K562 (cell line): ENCODE measurements at regions not wholly inside any gene's neighbourhood (a gene's known extent, or its start where the extent isn't known, plus 50 kb on each side); places are given as distances from the start of the nearest gene placed in this dataset.

Experiments
- BHLHE40 ChIP-seq: IDR thresholded peaks from 2 replicates; pipeline ENCODE4 v1.6.1; 2011; ENCODE audit warnings: low read length, improper control_type of control experiment
- FOXA3 ChIP-seq, 2 experiments: fragments of 450-650 bp in 1 of 2; sonication (generic) in 1 of 2; formaldehyde crosslinking; IDR thresholded peaks in 1 of 2; conservative IDR thresholded peaks in 1 of 2; 2 replicates each; pipeline versions ENCODE4 v1.4.0 to v1.8.0; 2020 to 2022; ENCODE audit warnings: mild to moderate bottlenecking in 2 of 2, missing genetic modification reagents in 1 of 2
- GTF2E2 ChIP-seq: fragments of 200-800 bp; sonication (Bioruptor generic); IDR thresholded peaks from 2 replicates; pipeline ENCODE4 v1.6.1; 2016; ENCODE audit warnings: missing genetic modification characterization, missing compliant biosample characterization
- HDAC2 ChIP-seq: fragments of 450-650 bp; IDR thresholded peaks from 2 replicates; pipeline ENCODE4 v1.6.1; 2016; ENCODE audit warnings: mild to moderate bottlenecking
- ILK ChIP-seq: fragments of 450-650 bp; IDR thresholded peaks from 2 replicates; pipeline ENCODE4 v1.6.1; 2016; ENCODE audit warnings: missing genetic modification characterization, low read depth, mild to moderate bottlenecking, missing compliant biosample characterization, moderate library complexity, borderline replicate concordance
- NONO ChIP-seq, 2 experiments: fragments of 200-400 bp in 1 of 2; fragments of 450-650 bp in 1 of 2; formaldehyde crosslinking in 1 of 2; IDR thresholded peaks; 2 replicates each; pipeline ENCODE4 v1.6.1; 2017; ENCODE audit warnings: low read depth in 2 of 2, mild to moderate bottlenecking in 2 of 2, moderate library complexity in 2 of 2, low read length in 1 of 2
- RBM25 ChIP-seq: fragments of 200-400 bp; formaldehyde crosslinking; IDR thresholded peaks from 2 replicates; pipeline ENCODE4 v1.6.1; 2018; ENCODE audit warnings: low read length, low read depth, moderate library complexity; ENCODE audit not compliant: severe bottlenecking
- SRSF3 ChIP-seq: fragments of 200-400 bp; formaldehyde crosslinking; IDR thresholded peaks from 2 replicates; pipeline ENCODE4 v1.6.1; 2016; ENCODE audit warnings: mild to moderate bottlenecking, low read length, moderate library complexity; ENCODE audit not compliant: insufficient read depth
- WHSC1 ChIP-seq: IDR thresholded peaks from one replicate; pipeline ENCODE4 v1.6.1; 2012; ENCODE audit warnings: low read length, control low read depth, inconsistent platforms
- ZBTB17 ChIP-seq: fragments of 450-650 bp; formaldehyde crosslinking; IDR thresholded peaks from 2 replicates; pipeline ENCODE4 v1.4.0; 2020; ENCODE audit warnings: mild to moderate bottlenecking
- ZNF23 ChIP-seq: fragments of 250-450 bp; sonication (Bioruptor Pico); IDR thresholded peaks from 2 replicates; pipeline ENCODE4 v1.4.0; 2020; ENCODE audit warnings: mild to moderate bottlenecking
- ZNF253 ChIP-seq: fragments of 250-450 bp; sonication (Bioruptor Pico); conservative IDR thresholded peaks from 2 replicates; pipeline ENCODE4 v1.6.1; 2021; ENCODE audit warnings: mild to moderate bottlenecking
- ZNF41 ChIP-seq: fragments of 250-450 bp; sonication (Bioruptor Pico); conservative IDR thresholded peaks from 2 replicates; pipeline ENCODE4 v1.4.0; 2020; ENCODE audit warnings: mild to moderate bottlenecking
- TF ChIP-seq, protein P1 (sequence below): sonication (generic); formaldehyde crosslinking; IDR thresholded peaks from 2 replicates; pipeline ENCODE4 v1.8.1; 2023; ENCODE audit warnings: mild to moderate bottlenecking, missing genetic modification reagents
- TF ChIP-seq, protein P2 (sequence below): fragments of 250-450 bp; sonication (Bioruptor Pico); IDR thresholded peaks from 2 replicates; pipeline ENCODE4 v1.5.0; 2020; ENCODE audit warnings: mild to moderate bottlenecking
- TF ChIP-seq, protein P3 (sequence below): fragments of 250-450 bp; sonication (Bioruptor Pico); IDR thresholded peaks from 2 replicates; pipeline ENCODE4 v1.4.0; 2020; ENCODE audit warnings: mild to moderate bottlenecking, moderate library complexity
- TF ChIP-seq, protein P4 (sequence below): fragments of 450-650 bp; IDR thresholded peaks from 2 replicates; pipeline ENCODE4 v1.6.1; 2016; ENCODE audit warnings: antibody characterized with exemption
- TF ChIP-seq, protein P5 (sequence below): fragments of 200-800 bp; sonication (Bioruptor generic); IDR thresholded peaks from 2 replicates; pipeline ENCODE4 v1.6.1; 2017; ENCODE audit warnings: missing genetic modification characterization, missing compliant biosample characterization
- TF ChIP-seq, protein P6 (sequence below): fragments of 250-450 bp; sonication (Bioruptor Pico); IDR thresholded peaks from 2 replicates; pipeline ENCODE4 v1.4.0; 2020; ENCODE audit warnings: mild to moderate bottlenecking, moderate library complexity, borderline replicate concordance

DNA sequence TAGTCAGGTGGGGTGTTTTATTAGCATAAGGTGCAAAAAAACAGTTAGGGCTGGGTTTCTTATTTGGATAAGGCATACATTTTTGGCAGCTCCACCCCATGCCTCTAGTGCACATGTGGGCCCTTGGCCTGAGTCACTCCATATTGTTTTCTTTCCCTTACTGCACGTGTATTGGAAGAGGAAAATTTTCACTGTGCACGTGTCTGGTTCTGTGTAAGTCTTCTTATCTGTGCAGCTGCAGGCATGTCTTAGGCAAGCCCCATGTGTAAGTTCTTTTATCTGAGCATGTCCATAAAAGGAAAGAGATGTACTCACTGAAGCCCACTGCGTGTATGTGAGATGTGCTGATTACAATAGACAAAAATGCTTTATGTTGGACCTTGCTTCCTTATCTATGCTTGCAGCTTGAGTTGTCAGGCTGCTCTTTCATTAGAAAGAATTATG, 540.3 kb upstream of the IGFBP3 start (continued):
- TF ChIP-seq SRSF3 (no peak), ILK (tag) (no peak), ZBTB17 (CRISPR knock-in tag) (no peak), WHSC1 (no peak), BHLHE40 (peak; percentile 71), GTF2E2 (tag) (no peak), RBM25 (no peak), ZNF253 (CRISPR knock-in tag) (no peak), NONO (IDR thresholded peaks at IDR 0.05; ENCODE audit: low read depth in 2 of 2, low read length in 1 of 2) (no peak), FOXA3 (CRISPR knock-in tag; conservative IDR thresholded peaks at IDR 0.05 in 1 of 2, IDR thresholded peaks at IDR 0.05 in 1 of 2) (no peak), ZNF41 (no peak), HDAC2 (no peak), ZNF23 (CRISPR knock-in tag) (no peak)
- TF ChIP-seq, protein P1, sequence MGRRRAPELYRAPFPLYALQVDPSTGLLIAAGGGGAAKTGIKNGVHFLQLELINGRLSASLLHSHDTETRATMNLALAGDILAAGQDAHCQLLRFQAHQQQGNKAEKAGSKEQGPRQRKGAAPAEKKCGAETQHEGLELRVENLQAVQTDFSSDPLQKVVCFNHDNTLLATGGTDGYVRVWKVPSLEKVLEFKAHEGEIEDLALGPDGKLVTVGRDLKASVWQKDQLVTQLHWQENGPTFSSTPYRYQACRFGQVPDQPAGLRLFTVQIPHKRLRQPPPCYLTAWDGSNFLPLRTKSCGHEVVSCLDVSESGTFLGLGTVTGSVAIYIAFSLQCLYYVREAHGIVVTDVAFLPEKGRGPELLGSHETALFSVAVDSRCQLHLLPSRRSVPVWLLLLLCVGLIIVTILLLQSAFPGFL (CRISPR knock-in tag), result no peak
- TF ChIP-seq, protein P2, sequence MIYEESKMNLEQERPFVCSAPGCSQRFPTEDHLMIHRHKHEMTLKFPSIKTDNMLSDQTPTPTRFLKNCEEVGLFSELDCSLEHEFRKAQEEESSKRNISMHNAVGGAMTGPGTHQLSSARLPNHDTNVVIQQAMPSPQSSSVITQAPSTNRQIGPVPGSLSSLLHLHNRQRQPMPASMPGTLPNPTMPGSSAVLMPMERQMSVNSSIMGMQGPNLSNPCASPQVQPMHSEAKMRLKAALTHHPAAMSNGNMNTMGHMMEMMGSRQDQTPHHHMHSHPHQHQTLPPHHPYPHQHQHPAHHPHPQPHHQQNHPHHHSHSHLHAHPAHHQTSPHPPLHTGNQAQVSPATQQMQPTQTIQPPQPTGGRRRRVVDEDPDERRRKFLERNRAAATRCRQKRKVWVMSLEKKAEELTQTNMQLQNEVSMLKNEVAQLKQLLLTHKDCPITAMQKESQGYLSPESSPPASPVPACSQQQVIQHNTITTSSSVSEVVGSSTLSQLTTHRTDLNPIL (CRISPR knock-in tag), result no peak
- TF ChIP-seq, protein P3, sequence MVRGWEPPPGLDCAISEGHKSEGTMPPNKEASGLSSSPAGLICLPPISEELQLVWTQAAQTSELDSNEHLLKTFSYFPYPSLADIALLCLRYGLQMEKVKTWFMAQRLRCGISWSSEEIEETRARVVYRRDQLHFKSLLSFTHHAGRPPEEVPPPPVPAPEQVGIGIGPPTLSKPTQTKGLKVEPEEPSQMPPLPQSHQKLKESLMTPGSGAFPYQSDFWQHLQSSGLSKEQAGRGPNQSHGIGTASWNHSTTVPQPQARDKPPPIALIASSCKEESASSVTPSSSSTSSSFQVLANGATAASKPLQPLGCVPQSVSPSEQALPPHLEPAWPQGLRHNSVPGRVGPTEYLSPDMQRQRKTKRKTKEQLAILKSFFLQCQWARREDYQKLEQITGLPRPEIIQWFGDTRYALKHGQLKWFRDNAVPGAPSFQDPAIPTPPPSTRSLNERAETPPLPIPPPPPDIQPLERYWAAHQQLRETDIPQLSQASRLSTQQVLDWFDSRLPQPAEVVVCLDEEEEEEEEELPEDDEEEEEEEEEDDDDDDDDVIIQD (CRISPR knock-in tag), result peak; percentile 69; the same call in 1 of the 2 replicates
- TF ChIP-seq, protein P4, sequence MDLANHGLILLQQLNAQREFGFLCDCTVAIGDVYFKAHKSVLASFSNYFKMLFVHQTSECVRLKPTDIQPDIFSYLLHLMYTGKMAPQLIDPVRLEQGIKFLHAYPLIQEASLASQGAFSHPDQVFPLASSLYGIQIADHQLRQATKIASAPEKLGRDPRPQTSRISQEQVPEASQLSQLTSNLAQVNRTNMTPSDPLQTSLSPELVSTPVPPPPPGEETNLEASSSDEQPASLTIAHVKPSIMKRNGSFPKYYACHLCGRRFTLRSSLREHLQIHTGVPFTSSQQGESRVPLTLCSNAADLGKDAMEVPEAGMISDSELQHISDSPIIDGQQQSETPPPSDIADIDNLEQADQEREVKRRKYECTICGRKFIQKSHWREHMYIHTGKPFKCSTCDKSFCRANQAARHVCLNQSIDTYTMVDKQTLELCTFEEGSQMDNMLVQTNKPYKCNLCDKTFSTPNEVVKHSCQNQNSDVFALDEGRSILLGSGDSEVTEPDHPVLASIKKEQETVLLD, result no peak
- TF ChIP-seq, protein P5, sequence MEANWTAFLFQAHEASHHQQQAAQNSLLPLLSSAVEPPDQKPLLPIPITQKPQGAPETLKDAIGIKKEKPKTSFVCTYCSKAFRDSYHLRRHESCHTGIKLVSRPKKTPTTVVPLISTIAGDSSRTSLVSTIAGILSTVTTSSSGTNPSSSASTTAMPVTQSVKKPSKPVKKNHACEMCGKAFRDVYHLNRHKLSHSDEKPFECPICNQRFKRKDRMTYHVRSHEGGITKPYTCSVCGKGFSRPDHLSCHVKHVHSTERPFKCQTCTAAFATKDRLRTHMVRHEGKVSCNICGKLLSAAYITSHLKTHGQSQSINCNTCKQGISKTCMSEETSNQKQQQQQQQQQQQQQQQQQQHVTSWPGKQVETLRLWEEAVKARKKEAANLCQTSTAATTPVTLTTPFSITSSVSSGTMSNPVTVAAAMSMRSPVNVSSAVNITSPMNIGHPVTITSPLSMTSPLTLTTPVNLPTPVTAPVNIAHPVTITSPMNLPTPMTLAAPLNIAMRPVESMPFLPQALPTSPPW (CRISPR knock-in tag), result no peak
- TF ChIP-seq, protein P6, sequence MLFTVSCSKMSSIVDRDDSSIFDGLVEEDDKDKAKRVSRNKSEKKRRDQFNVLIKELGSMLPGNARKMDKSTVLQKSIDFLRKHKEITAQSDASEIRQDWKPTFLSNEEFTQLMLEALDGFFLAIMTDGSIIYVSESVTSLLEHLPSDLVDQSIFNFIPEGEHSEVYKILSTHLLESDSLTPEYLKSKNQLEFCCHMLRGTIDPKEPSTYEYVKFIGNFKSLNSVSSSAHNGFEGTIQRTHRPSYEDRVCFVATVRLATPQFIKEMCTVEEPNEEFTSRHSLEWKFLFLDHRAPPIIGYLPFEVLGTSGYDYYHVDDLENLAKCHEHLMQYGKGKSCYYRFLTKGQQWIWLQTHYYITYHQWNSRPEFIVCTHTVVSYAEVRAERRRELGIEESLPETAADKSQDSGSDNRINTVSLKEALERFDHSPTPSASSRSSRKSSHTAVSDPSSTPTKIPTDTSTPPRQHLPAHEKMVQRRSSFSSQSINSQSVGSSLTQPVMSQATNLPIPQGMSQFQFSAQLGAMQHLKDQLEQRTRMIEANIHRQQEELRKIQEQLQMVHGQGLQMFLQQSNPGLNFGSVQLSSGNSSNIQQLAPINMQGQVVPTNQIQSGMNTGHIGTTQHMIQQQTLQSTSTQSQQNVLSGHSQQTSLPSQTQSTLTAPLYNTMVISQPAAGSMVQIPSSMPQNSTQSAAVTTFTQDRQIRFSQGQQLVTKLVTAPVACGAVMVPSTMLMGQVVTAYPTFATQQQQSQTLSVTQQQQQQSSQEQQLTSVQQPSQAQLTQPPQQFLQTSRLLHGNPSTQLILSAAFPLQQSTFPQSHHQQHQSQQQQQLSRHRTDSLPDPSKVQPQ (CRISPR knock-in tag), result peak; percentile 84; the same call in 1 of the 2 replicates
